Inflammatory macrophage (primary cell): ENCODE measurements at regions not wholly inside any gene's neighbourhood (a gene's known extent, or its start where the extent isn't known, plus 50 kb on each side); places are given as distances from the start of the nearest gene placed in this dataset.

Experiments
- DNase-seq, 2 donors: peaks; one replicate each; pipeline ENCODE4 v3.0.0-alpha.2; 2020 to 2022

DNA sequence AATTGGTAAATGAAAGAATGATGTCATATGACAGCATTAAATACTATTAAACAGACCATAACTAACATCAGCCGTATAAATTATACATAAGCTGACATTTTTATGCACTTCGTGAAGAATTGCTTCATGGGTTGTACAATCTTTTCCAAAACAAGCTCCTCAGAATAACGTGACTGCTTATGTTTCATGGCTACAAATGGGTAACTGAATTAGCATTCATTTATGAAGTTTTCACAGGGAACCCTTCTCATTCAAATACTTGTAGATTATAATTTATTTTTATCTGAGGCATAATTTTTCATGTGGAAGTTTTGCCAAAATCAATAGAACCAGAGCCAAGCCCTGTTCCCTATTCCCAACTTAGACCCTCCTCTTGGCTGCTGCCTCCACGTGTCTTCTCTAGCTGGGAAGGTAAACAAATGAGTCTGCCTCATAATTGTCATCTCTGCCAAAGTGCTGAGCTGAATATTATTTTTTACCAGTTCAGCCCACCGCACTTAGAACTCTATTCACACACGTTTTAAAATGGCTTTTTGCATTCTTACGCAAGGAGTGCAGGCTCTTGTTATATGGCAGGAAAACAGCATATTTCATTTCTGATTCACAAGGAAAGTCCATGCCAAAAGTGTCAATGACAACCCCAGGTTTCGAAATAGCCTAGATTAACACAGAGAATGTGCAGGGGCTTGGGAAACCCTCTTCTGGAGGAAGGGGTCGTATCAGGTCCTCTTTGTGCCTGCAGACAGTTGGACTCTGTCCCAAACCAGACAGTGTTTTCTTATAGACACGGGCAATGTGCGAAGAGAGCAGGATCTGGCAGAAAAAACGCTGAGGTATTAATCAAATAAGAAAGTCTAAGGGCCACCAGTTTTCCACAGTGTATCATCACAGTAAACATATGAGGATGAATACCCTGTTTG lies 370.7 kb upstream of the MGMT start:
- DNase-seq, result no peak

DNA sequence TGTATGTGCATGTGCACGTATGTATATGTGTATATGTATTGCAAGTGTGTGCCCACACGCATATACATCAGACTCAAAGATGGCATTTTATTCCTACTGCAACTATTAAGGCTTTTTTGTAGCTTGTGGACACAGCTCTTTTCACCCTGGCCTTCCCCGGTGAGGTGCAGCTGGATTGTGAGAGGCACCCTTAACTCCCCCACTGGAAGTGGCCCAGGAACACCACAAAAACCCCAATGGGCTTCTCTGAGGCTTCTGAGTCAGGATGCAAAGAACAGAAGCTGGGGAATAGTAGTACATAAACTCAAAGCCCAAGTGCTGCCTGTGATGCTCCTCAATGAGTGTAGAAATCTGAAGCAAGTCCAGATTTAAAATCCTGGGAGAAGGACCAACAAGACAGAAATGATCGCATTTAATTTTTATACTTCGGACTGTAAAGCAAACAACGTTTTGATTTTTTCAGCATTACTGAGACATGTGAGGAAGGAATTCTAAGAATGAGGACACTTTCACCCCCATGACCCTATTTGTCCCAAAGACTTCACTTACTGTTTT lies 369.2 kb upstream of the MGMT start:
- DNase-seq, result no peak

DNA sequence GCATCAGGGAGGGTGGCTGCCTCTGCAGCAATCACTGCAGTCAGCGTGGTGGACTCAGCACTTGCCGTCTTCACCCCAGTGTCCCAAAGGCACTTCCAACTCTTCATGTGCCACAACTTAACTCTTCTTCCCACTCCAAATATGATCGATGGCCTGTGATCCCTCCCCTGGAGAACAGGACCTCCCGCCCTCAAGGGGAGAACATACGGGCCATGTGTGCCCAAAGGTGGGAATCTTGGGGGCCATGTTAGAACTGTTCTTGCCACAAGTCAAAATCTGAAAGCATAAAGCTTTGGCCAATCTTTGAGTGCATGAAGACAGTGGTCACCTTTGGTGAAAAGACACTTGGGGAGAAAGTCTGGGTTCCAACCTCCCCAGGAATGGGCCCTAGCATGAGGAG lies 368.5 kb upstream of the MGMT start:
- DNase-seq, result no peak

DNA sequence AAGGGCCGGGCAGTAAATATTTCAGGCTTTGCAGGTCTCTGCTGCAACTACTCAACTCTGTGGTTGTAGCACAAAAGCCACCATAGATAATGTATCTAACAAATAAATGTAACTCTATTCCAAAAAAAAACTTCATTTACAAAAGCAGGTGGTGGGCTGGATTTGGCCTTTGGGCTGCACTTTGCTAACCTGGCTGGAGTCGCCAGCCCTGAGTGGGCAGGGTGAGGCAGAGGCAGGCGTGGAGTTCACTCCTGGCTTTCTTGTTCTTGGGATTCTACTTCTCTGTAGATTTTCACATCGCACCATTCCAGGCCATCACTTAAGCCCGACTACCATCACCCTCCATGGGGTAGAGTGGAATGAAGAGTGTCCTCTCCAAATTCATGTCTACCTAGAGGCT lies 367.6 kb upstream of the MGMT start:
- DNase-seq, result no peak

DNA sequence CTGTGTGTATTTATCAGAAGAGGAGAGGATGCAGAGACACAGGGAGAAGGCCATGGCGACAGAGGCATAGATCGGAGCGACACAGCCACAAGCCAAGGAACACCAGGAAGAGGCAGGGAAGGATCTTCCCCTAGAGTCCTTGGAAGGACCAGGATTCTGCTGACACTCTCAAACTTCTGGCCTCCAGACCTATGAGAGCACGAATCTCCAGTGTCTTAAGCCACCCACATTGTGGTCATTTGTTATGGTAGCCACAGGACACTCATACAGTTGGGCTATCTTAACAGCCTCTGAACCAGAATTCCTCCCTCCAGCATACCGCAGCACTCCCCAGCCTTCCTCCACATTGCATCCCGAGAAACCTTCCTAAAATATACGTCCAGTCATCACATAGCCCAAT lies 367.0 kb upstream of the MGMT start:
- no peak for DNase-seq

DNA sequence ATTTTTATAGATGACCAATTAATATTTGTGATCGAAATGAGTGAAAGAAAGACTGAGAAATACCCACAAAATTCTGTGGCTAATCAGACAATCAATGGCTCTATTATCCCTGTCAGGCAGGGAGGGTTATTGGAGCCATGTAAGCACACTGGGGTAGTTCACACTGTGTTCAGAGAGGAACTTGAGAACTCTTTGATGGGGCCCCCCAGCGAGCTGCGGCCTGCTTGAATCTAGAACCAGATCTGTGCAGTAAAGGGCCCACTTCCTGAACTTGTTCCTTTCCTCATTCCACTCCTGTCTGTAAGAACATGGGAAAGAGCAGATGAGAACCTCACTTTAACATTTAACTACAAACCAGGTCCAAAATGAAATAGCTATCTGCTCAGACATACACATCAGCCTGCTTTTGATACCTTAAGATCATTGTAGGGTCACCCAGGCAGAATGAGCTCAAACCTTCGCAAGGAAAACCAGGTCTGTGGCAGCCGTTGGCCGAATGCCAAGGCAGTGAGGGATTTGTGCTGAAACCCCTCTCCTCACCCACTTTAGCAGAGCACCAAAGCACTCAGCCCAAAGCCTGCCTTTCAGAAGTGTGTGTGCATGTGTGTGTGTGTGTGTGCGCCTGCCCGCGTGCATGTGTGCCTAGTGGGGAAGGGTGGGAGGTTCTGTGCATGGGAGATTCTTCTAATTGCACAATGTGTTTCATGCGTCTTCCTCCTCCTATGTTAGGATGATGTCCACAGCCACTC lies 365.6 kb upstream of the MGMT start:
- DNase-seq, result no peak

DNA sequence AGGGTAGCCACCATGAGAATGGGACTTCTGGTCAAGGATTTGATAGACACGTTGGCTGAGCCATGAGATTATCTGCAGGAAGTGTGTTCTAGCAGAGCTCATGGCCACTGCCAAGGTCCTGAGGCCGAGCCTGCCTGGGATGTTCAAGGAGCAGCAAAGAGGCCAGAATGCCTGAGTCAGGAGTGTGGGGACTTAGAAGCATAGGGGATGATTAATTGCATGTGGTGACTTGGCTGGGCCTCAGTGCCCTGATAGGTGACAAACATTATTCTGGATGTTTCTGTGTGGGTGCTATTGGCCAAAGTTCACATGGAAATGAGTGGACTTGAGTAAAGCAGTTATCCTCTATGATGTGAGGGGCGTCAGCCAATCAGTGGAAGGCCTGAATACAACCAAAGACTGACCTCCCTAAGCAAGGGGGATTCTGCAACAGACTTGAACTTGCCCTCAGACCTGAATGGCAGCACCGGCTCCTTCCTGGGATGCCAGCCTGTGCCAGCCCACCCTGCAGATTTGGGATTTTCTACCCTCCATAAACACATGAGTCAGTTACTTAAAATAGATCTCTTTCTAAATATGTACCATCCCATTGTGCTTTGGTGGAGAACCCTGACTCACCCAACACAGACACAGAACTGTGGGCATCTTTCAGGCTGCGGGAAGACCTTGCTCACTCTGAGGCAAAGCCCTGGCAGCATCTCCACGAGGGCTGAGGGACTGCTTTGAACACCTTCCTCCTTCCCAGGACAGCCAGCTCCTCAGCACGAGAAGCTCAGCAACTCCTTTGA lies 363.9 kb upstream of the MGMT start:
- no peak for DNase-seq

DNA sequence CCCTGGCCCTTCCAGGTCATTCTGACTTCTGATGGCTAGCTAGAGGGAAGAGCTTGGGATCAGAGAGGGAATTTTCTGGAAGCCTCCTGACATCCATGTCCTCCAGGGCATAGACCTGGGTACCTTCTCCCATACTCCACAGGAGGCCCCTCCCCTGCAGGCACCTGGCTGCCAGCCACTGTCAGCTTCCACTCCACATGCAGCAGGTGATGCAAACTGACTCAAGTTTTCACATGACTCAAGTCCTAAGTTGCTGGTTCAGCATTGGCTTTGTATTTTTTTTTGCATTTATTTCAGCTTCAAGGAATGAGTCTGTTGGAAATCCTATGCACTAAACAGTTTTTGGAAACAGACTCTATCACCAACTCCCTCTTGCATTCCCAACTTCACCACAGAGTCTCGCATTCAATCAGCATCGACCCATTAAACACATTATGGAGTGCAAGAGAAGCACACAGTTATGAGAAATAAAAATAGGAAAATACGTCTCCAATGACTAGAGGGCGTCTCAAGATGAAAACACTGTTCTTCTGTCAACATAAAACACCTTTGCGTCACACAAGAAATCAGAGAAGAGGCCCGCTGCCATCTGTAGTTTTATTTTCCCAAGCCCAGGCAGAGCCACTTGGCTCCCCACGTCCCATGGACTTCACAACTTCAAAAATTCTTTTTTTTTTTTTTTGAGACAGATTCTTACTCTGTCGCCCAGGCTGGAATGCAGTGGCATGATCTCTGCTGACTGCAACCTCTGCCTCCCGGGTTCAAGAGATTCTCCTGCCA lies 362.6 kb upstream of the MGMT start:
- DNase-seq, result no peak

DNA sequence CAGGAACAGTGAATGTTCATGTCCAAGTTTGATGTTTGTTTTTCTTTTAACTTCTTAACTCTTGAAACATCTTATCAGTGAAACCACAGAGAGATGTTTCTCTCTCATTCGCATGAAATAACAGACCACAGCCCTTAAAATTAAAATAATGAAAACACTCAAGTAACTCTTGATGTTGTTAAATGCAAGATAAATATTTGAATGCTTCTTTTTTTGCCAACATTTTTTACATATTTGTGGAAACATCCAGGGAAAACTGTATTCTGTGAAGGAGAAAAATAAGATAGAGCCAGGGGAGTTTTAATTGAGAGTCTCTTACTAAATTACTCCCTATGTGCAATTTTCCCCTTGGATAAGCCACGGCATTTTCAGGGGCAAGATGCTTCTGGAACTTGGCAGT lies 361.8 kb upstream of the MGMT start:
- no peak for DNase-seq

DNA sequence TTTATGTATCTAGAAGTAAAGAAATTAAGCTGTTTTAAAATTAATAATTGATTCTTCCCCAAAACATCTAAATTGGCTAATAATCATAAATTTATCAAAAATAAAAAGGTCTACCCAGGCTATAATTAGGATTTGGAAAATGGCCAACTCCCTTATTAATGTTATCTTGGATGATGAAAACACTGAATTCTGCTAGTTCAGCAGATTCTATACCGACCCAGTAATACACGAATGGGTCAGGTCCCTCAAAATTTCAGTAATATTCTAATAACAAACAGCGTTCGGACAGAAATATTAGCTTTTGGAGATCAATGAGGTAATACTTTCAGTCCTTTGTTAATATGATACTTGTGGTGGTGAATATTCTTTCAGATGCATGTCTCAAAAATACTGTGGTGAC lies 360.7 kb upstream of the MGMT start:
- no peak for DNase-seq

DNA sequence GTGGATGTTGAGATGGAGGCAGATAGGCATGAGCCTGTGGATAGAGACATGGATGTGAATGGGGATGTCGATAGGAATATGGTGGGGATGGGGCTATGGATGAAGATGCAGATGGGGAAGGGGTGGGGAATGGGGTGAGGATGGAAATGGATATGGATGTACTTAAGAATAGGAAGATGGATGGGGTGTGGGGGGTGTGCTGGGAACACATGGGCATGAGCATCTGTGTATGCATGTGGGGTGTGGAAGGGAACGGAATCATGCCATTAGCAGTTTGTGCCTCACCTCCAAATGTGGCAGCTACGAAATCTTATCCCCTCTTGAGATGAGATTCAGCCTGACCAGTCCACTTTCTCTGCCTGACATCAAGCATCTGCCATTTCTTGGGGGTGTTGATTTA lies 359.5 kb upstream of the MGMT start:
- no peak for DNase-seq

DNA sequence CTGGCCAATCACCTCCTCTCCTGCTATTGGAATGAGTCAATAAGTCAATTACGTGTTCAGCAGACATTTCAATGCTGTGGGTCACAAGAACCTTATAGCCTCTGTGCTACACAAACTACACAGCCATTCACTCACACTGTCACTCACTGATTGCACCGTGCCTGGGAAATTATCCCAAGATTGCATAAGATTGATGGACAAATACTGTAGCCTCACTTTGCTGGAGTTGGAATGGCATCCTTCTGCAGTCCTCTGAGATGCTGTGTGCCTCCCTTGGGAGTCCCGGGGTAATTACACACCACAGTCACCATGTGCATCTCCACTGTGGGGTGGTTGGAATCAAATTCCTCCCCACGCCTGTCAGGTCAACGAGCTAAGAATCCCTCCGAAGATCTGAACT lies 358.7 kb upstream of the MGMT start:
- no peak for DNase-seq

DNA sequence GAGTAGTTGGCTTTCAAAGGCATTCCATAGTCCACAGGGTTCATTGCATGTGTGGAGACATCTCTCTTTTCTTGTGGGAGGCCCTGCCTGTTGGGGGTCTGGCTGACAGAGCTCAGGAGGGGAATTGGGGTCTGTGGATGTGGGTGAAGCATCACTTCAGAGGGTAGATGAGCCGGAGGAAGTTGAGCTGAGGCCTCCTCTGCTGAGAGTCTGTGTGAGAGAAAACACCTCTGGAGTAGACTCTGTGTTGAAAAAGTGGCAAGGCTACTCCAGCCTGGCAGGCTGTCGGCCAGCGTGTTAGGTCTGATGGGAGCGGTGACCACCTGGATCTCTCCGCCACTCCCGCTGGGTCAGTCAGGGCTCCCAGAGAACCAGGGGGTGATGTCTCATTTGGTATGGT lies 358.0 kb upstream of the MGMT start:
- DNase-seq, result no peak

DNA sequence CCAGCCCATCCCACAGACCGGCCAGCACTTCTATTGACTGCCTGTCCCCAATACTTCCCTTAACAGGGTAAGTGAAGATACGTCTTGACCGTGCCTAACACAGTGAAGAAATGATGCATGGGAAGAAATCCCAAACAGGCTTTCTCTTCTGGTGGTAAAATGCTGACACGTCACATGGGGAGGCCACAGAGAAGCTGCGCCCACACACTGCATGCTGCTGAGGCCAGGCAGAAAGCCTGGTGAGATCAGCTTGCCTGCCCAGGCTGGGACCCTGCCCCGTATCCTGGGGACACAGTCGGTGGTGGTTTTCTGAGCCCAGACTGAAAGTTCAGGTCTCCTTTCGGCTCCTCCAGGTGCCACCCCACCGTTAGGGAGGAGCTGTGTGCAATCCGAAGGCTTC lies 356.3 kb upstream of the MGMT start:
- DNase-seq, result no peak

DNA sequence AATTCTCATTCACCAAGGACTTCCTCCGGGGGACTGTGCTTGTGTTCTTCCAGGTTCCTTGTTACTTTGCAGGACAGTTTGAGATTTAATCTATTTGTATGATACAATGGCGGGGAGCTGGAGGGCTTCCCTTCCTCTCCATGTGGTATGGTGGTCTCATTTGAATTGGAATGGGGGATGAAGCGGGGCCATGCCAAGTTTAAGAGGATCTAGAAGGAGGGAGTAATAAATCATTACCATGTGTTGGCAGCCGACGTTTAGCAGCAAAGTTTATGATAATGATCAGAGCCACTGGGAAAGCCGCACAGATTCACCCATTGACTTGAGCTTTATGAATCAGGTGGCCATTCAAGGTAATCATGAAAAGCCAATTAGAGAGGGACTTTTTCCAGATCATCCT lies 355.1 kb upstream of the MGMT start:
- DNase-seq, result no peak

DNA sequence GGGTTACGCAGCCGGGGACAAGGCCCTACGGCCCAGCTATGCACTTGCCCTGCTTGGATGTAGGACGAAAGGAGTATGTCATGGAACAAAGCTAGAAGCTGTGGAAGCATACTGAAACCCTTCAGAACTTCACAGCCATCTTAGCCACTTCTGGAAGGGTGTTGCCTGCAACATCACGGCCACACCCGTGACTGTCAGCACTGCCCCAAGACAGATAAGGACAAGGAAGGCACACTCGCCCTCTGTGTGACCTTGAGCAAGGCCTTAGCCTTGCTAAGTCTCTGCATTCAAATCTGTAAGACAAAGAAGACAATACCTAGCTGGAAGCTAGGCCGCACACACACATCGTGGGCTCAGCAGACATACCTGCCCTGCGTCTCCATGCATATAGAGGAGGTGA lies 352.5 kb upstream of the MGMT start:
- DNase-seq, result no peak

DNA sequence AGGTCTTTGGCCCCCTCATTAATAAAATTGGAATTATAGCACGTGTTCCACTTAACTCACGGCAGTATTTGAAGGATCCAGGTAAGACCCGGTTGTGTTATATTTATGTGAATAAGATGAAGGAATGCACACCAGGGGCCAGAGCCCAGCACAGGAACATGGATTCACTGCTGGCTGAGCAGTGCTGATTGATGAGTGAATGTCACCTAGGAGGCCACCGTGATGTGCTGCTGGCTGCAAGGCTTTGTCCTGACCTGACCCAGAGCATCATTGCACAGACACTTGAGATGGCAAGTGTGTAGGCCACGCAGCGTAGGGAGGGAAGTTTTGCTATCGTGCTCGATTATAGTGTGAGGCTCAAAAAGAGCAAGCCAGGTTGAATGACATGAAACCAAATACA lies 350.7 kb upstream of the MGMT start:
- DNase-seq, result no peak

DNA sequence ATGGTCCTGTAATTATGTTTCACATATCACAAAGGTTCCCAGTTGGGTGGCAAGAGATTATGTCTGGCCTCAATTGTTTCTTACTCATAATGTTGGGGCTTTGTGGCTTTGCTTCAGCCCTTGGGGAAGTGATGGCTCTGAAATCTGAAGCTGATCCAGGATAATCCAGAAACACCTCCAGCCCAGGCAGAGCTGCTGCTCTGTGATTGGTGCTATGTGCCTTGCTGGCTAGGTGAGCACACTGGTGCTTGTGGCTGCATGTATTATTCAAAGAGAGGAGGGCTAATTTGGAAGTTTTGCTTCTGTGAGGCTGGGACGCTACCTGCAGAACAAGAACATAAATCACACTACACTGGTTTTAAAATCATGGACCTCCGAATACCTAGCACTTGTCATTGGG lies 346.6 kb upstream of the MGMT start:
- no peak for DNase-seq

DNA sequence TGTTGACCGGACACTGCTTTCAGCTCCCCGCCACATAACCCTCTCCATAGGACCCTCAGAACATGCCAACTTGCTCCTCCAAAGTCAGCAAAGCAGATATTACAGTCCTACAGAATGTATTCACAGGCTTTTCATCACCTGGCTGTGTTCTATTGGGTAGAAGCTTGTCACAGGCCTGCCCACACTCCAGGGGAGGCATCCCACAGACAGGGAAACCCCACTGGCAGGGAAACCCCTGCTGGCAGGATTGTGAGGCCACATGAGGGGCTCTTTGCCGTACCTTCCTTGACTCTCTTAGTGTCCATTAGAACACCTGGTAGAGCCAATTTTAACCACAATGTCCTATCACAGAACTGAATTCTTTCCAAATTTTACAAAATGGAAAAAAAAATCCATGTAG lies 344.2 kb upstream of the MGMT start:
- no peak for DNase-seq

DNA sequence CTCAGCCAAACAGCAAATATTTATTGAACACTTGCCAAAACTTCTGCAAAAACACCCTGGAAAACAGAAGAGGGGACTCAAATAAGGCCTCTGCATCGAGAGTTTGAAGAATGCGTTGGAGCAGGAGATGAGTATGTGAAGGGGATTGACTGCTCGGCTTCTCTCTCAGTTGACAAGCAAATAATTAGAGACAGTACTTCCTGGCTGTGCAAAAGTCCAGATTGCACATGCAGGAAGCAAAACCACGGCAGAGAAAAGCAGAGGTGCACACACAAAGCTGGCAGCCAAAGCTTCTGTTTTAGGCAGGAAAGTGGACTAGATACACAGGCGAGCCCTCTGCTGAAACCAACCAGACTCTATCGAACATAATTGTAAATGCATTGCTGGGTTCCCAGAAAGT lies 343.6 kb upstream of the MGMT start:
- no peak for DNase-seq

DNA sequence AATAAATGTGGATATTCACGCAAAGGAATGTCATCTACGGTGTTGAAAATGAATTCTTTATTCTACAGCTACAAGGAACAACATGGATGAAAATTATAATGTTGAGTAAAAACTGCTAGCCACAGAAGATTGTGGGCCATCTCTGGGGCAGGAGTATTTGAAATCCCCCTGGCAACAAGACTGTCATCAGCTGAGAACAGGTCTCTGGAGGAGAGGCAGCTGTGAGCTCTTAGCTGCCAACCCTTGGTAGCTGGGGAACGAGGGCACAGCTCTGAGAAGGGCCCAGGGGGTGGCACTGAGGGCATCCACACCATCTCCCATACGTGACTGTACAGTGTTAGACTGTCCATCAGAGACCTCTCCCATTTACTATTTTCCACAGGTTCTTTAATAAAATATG lies 340.1 kb upstream of the MGMT start:
- no peak for DNase-seq

DNA sequence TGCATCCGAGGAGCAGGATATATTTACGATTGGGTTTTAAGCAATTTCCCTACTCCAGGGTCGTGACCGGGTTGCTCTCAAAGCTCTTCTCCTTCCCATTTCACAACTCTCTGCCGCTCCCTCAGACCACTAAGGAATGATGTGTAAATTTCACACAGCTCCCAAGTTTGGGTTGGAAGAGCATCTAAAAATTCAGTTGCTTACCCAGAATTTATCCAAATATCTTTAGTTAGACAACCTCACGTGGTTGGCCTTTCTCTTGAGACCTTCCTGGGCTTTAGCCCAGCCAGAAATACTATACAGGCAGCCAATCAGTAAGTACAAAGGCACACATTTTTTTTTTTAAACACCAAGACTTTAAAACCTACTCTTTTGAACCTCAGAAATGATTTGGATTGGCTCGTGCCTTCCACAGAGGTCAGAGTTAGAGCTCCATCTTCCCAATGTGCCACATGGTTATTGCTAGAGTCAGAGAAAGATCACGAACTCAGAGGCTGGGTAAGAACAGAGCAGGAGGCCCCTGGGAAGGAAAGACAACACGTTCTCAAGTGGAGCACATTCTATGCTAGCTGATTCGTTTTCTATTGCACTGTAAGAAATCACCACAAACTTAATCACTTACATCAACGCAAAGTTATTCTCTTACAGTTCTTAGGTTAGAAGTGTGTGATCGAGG lies 335.4 kb upstream of the MGMT start:
- DNase-seq, result no peak
